GM21390 (cell line): ENCODE measurements at regions not wholly inside any gene's neighbourhood (a gene's known extent, or its start where the extent isn't known, plus 50 kb on each side); places are given as distances from the start of the nearest gene placed in this dataset.

ENCODE experiments used
- ATAC-seq: cut with Tn5 transposase; IDR thresholded peaks from one replicate; pipeline ENCODE4 v1.9.1; 2021; ENCODE audit not compliant: unreplicated experiment

GRCh38 chr20:22407237-22408193 is 176.9 kb downstream of the FOXA2 start:
- no peak for ATAC-seq

- no peak for ATAC-seq
These were observed 179.8 kb downstream of the FOXA2 start for GRCh38 chr20:22404419-22405170.

DNA sequence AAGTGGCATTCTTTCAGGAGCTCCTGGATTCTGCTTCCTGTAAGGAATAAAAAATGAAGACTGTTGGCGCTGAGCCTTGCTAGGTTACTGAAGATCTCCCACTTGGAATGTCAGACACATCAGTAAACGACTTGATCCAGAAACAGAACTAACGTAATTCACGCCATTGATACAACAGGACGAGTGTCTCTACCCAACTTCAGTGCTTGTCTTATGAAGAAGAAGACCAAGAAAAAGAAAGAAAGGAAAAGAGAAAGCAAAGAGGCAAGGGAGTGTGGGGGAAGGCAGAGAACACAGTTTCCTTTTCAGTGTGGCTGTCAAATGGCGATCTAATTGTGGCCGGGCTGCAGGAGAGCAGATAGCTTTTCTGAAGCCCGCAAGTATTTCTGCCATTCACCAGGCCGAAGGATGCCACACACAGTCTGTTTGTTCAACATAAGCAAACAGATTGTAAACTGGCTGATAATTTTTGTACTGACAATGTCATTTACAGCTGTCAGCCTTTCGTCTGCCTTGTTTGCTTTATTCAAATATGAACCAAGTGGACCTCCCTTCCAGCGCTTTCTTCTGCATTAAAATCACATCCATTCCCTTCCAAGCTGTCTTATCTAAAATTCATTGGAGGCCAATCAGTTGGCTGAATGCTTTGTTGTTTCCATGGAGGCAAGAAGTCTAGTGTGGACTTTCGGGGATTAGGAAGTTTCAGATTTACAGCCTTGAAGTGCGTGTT is 180.6 kb downstream of the FOXA2 start:
- ATAC-seq = no peak

GRCh38 chr20:22403022-22403631 is 181.2 kb downstream of the FOXA2 start:
- ATAC-seq = no peak

- ATAC-seq = no peak
These were observed 181.8 kb downstream of the FOXA2 start for GRCh38 chr20:22402550-22402949.

GRCh38 chr20:22400440-22400839 is 183.9 kb downstream of the FOXA2 start:
- no peak for ATAC-seq

DNA sequence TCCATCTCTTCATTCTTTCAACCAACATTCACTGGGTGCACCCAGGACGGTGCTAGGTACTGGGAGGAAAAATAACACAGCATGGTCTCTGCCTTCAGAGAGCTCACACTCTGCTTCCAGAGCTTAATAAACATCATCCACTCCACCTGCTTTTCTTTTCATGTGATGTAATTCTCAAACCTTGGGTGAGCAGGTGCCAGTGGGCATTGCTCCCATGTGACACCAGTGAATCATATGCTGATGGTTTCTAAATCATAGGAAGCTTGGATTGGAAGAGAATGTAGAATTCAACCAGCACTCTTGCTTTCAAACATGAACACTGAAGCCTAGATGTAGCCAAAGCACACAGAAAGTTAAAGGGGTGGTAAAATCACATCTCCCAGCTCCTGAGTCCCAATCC is 189.8 kb downstream of the FOXA2 start:
- no peak for ATAC-seq

- no peak for ATAC-seq
These were observed 193.8 kb downstream of the FOXA2 start for GRCh38 chr20:22390543-22390903.

GRCh38 chr20:22389836-22390542 is 194.4 kb downstream of the FOXA2 start:
- ATAC-seq = no peak

- ATAC-seq = peak; percentile 59
These were observed 196.9 kb downstream of the FOXA2 start for GRCh38 chr20:22387452-22387851.

- no peak for ATAC-seq
These were observed 198.1 kb downstream of the FOXA2 start for GRCh38 chr20:22386306-22386623.

DNA sequence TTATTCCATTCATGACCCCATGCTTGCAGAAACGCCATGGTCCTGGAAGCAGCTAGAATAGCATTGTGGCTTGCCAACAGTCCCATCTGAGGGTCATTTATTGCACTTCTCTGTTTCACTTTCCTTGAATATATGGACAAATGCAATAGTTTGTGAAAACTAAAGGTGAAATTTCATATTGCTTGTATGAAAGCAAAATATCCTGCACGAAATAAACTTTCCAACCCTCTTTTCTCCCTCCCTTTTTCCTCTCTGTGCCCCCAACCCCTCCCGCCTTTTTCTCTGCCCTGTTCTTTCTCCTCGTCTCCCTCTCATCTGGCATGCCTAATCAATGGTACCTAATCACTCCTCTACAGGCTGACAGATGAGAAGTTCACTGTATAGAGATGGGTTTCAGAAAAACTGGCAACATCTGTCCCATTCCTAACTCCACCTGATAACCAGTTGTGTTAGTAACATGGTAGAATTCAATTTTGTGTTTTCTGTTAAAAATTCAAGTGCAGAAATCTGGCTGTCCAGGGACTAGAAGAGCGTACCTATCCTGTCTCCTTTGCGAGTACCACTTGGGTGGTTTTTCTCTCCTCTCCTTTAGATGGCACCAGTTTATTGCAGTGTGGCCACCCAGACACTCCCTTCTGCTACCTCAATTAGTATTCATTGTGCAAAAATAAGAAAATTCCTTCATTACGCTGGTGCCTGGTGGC is 198.6 kb downstream of the FOXA2 start:
- no peak for ATAC-seq

DNA sequence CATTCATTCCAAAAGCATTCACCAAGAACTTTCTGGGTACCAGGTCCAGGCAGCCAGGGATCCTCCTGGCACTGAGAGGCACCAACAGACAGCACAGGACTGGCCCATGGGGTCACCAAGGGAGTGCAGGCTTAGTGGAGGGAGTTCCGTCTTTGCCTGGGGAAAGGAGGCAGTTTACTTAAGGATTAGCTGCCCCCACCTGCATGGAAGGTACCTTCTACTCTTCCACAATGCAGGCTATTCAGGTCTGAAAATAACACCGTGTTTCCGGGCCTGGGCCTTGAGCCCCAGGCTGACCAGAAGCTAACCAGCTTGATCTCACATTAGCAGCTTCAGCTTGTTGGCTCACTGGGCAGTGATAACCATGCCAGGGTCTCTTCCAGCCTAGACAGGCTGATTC is 199.4 kb downstream of the FOXA2 start:
- ATAC-seq = no peak

DNA sequence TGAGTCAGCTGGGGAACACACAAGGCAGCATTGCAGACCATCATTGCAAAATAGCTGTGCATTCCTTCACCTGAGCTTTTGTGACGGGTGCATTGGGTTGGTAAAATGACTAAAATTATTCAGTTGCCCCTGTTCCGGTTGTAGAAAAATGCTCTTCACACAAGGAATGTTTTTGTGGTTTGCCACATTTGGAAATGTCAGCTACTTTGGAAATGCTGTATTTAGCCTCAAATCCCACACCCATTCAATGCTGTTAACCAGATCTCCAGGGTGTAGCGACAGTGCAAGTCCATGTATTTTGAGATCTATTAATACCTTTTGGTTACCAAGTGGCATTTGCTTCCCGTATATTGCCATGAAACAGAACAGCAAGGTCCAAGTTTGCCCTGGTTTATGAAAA is 201.2 kb downstream of the FOXA2 start:
- ATAC-seq = no peak

DNA sequence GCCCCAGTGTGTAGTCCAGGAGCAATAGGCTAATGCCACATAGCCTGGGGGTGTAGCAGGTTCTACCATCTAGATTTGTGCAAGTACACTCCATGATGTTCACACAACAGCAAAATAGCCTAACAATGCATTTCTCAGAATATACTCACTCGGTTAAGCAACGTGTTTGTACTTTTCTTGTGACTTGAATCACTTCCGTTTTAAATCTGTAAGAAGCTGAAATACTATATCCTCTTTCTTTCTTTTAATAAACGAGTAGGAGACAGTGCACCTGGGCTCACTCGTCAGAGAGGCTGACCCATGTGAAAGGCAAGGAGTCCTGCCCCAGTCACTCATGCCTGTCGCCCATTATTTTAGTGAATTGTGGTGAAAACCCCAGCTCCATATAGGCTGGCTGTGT is 201.6 kb downstream of the FOXA2 start:
- ATAC-seq = no peak

DNA sequence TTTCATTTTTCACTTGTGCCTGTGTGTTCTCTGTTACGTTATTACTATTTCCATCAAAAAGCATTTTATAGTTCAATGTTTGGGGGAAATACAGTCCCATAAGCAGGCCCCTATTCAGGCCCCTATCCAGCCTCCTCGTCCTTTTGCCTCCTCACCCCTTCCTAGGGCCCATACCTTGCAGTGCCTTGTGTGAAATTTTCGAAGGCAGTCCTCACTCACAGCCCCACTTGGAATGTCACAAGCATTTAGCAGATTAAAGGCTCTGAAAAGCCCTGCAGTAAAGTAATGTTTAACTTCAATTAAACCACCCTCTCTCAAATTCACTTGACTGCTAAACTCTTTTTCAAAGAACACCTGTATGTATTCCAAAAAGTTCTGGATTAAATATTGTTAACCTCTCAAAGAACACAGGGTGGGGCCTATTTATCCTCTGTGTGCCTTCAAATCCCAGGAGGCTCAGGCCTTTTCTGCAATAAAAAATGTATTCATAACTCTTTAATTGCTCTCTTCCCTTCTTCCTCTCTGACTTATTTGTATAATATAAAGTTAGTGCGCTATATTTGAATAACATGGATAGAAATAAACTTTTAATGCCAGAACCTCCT is 202.5 kb downstream of the FOXA2 start:
- no peak for ATAC-seq

DNA sequence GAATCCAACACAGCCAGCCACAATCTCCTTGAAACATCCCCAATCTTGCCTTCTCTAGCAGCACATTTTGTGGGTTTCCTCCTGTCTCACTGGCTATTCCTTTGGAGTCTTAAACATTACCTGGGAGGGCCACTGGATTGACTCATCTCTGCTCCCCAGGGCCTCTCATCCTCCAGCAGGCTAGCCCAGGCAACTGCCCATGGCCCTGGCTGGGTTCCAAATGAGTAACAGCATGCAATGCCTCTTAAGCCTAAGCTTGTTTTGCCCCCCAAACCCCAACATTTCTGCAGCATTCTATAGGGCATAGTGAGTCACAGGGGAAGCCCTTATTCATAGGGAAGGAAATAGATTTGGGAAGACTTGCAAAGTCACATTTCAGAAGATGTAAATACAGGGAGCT is 204.9 kb downstream of the FOXA2 start:
- ATAC-seq = no peak

DNA sequence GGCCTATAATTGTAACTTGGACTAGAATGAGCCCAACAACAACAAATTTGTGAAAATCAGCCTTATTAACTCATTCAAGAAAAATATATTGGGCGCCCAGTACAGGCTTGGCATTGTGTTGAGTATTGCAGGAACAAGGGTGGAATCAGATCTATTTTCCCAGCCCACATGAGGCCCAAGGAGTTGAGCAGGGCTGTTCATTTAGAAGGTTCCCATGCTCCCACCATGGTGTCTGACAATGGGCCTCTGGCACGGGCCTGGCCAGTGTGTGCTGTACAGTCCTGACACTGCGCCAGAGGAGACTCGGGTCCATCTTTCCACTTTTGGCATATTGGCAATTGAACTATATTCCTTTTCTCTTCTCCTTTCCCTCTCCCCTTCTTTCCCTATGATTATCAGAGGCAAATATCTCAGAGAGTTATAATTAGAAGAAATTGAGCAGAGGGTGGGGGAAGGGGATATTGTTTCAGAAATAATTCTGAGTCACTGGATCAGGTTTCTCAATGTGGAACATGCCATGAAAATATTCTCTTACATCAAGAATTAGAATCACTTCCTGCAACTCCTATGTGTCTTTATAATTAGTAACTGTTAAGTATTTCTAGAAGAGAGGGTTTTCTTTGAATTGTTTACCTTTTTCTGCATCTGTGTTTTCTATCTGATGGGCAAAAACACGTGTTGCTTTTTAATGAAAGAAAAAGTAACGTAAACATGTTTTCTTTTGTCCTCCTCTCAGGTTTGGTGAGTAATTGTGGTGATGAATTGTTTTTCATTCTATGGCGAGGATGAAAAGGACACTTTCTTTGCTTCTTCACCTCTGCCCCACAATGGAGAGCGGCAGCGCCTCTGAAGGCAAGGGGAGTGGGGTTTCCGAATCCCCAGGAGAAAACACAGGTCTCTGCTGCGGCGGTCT is 209.4 kb downstream of the FOXA2 start:
- ATAC-seq = no peak

DNA sequence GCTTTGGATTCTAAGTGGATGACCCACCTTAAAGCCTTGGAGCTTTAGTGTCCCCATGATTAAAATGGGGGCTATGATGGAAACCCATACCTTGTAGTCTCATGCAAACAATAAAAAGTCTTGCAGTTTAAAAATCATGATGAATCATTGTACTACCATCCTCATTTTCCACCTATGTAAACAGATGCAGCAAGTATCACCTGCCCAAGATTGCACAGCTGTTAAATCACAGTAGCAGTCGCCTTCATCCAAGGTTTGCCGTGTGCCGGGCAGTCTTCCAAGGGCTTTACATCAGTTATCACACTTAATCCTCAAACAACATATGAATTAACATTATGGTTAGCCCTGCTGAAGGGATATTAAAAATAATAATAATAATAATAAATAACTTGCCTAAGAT is 210.3 kb downstream of the FOXA2 start:
- no peak for ATAC-seq
